ENCODE measurements at regions not wholly inside any gene's neighbourhood (a gene's known extent, or its start where the extent isn't known, plus 50 kb on each side); places are given as distances from the start of the nearest gene placed in this dataset.

DNA sequence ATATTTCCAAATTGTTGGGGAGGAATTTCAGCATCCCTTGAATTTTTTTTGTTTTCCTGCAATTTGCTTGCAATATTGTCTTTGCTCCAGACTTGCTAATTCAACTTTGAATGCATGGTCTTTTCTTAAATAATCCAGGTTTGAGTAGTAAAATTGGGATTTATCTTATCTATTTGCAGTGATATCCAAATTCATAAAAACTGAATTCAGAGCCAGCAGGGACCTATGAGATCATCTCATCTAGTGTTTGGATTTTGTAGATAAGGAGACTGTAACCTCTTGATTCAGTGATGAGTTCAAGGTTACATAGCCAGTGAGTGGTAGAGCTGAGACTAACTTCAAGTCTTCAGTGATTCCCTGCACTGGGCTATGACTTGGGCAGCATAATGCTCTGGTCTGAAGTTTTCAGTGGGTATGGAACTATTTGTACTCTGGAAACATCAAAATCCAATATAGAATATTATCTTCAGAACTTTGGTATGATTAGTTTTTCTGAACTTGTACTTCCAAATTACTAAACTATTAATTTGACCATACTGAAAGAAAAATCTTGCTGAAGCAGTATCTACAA, 109.4 kb downstream of the DISP1 start:
- no peak overlapping the region for H3K4me3 Mint-ChIP-seq
- DNase-seq (ENCODE audit: extremely low spot score, unreplicated experiment) = no peak
- H3K9me3 Mint-ChIP-seq = no peaks in the 10 kb centered on the region
- H3K4me1 Mint-ChIP-seq (ENCODE audit: unreplicated experiment) = peaks cover 10% of the 10 kb centered on the region
- no peaks in the 10 kb centered on the region for H3K36me3 Mint-ChIP-seq
- TF ChIP-seq, protein P1, sequence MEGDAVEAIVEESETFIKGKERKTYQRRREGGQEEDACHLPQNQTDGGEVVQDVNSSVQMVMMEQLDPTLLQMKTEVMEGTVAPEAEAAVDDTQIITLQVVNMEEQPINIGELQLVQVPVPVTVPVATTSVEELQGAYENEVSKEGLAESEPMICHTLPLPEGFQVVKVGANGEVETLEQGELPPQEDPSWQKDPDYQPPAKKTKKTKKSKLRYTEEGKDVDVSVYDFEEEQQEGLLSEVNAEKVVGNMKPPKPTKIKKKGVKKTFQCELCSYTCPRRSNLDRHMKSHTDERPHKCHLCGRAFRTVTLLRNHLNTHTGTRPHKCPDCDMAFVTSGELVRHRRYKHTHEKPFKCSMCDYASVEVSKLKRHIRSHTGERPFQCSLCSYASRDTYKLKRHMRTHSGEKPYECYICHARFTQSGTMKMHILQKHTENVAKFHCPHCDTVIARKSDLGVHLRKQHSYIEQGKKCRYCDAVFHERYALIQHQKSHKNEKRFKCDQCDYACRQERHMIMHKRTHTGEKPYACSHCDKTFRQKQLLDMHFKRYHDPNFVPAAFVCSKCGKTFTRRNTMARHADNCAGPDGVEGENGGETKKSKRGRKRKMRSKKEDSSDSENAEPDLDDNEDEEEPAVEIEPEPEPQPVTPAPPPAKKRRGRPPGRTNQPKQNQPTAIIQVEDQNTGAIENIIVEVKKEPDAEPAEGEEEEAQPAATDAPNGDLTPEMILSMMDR (conservative IDR thresholded peaks at IDR 0.05) = no peak
- H3K27ac Mint-ChIP-seq = no peak overlapping the region
- H3K27me3 Mint-ChIP-seq = no peaks in the 10 kb centered on the region

DNA sequence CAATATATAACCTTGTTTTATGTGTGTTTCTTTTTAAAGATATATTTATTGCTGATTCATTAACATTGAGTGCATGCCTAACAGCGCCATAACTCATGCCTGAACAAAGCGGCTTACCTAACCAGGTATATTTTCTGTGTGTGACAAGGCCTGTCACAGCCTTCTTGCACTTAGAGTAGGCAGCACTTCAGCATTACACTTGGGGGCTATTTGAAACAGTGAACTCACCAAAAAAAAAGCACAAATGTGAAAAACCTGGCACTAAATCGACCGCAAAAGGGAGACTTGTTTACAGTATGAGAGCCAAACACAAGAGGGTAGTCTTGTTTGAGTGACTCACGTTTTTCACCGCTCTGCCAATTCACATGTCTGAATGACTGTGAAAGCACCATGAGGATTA, 111.7 kb downstream of the DISP1 start:
- no peak for DNase-seq (ENCODE audit: extremely low spot score, unreplicated experiment)
- Mint-ChIP-seq H3K27ac (no peak overlapping the region), H3K4me3 (no peak overlapping the region), H3K4me1 (ENCODE audit: unreplicated experiment) (peaks cover 20% of the 10 kb centered on the region), H3K9me3 (no peaks in the 10 kb centered on the region), H3K27me3 (no peaks in the 10 kb centered on the region), H3K36me3 (no peaks in the 10 kb centered on the region)
- TF ChIP-seq, protein P1 (conservative IDR thresholded peaks at IDR 0.05) = no peak

DNA sequence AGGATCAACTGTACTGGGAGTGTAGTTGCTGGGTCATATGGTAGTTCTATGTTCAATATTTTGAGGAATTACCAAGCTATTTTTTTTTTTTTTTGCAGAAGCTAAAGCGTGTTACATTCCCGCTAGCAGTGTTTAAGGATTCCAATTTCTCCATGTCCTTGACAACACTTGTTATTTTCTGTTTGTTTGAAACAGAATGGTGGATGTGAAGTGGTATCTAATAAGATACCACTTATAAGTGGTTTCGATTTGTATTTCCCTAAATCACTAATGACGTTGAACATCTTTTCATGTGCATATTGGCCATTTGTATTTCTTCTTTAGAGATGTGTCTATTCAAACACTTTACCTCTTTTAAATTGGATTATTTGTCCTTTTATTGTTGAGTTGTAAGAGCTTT, 112.2 kb downstream of the DISP1 start:
- Mint-ChIP-seq H3K4me3 (no peak overlapping the region), H3K9me3 (no peaks in the 10 kb centered on the region), H3K4me1 (ENCODE audit: unreplicated experiment) (peaks cover 24% of the 10 kb centered on the region), H3K36me3 (no peaks in the 10 kb centered on the region), H3K27me3 (no peaks in the 10 kb centered on the region), H3K27ac (no peak overlapping the region)
- TF ChIP-seq, protein P1 (conservative IDR thresholded peaks at IDR 0.05) = no peak
- DNase-seq (ENCODE audit: extremely low spot score, unreplicated experiment) = no peak

DNA sequence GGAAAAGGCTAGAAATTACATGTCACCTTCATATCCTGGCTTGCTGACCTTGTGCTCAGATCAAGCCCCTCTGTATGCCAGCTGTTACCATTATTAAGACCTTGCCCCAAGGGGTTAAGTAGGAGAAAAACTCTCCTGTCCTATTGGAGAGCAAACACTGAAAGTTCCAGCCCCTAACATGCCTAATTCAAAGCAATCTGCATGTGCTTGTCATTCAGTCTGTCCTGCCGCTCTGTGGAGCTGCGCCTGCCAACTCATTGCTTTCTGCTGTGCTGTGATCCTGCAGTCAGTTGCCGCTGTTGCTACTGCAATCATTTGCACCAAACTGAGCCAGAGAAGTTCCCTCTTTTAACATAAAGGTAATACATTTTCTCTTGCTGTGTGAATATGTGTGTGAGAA, 113.4 kb downstream of the DISP1 start:
- peak overlapping the region; percentile 27 for H3K27ac Mint-ChIP-seq

DNA sequence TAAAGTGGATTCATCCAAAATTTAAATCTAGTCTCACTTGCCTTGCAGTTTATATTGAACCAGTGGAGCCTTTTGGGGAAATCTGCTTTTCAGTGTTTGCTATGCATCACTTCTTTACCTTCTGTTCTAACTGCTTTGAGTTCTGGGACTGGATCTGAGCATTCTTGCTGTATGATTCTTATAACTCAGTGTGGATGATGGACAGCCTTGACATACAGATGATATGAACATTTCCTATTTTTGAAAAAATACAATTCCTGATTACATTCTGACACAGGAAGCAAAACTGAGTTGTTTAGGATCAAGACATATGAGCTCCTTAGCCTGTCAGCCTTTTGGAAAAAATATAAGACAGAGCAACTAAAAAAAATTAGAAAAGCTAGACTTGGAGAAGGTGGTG, 115.2 kb downstream of the DISP1 start:
- peaks cover 25% of the 10 kb centered on the region for H3K4me1 Mint-ChIP-seq (ENCODE audit: unreplicated experiment)
- TF ChIP-seq, protein P1 (conservative IDR thresholded peaks at IDR 0.05) = no peak
- H3K4me3 Mint-ChIP-seq = peak overlapping the region; percentile 75
- no peaks in the 10 kb centered on the region for H3K9me3 Mint-ChIP-seq
- no peaks in the 10 kb centered on the region for H3K27me3 Mint-ChIP-seq
- H3K36me3 Mint-ChIP-seq = no peaks in the 10 kb centered on the region
- no peak overlapping the region for H3K27ac Mint-ChIP-seq
- no peak for DNase-seq (ENCODE audit: extremely low spot score, unreplicated experiment)

More for the DNA sequence above, 113.4 kb downstream of the DISP1 start:
- H3K4me3 Mint-ChIP-seq = peak overlapping the region; percentile 77
- no peak for DNase-seq (ENCODE audit: extremely low spot score, unreplicated experiment)
- TF ChIP-seq, protein P1 (conservative IDR thresholded peaks at IDR 0.05) = no peak
- no peaks in the 10 kb centered on the region for H3K9me3 Mint-ChIP-seq
- H3K36me3 Mint-ChIP-seq = no peaks in the 10 kb centered on the region
- H3K27me3 Mint-ChIP-seq = no peaks in the 10 kb centered on the region
- peaks cover 25% of the 10 kb centered on the region for H3K4me1 Mint-ChIP-seq (ENCODE audit: unreplicated experiment)

DNA sequence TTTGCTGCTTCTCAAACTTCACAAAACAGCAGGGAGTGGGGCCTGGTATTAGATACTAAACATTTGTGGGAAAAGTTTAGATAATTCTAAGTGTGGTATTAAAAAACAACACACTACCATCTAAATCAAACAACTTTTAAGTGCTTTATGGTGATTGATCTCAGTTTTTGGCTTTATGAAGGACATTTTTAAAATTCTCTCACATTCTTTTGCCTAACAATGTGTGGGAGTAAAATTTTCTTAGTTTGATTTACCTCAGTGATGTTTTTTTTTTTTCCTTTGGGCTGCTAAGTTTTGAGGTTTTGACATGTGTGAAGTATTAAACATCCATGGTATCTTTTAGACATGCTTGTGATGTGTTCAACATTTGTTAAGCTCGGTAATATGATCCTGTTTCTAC, 116.2 kb downstream of the DISP1 start:
- TF ChIP-seq, protein P1 (conservative IDR thresholded peaks at IDR 0.05) = no peak
- DNase-seq (ENCODE audit: extremely low spot score, unreplicated experiment) = no peak
- Mint-ChIP-seq H3K4me3 (peak overlapping the region; percentile 75), H3K27me3 (no peaks in the 10 kb centered on the region), H3K4me1 (ENCODE audit: unreplicated experiment) (peaks cover 25% of the 10 kb centered on the region), H3K27ac (peak overlapping the region; percentile 10), H3K36me3 (no peaks in the 10 kb centered on the region), H3K9me3 (no peaks in the 10 kb centered on the region)

Measured in type B pancreatic cell (in vitro differentiated cells).